Trophoblast cell (in vitro differentiated cells and primary cell): ENCODE measurements at regions not wholly inside any gene's neighbourhood (a gene's known extent, or its start where the extent isn't known, plus 50 kb on each side); places are given as distances from the start of the nearest gene placed in this dataset.

ENCODE experiments used
- DNase-seq, 2 donors: peaks; one replicate each; pipeline ENCODE4 v3.0.0-alpha.2; 2016
- H2AFZ ChIP-seq: 2 replicates; pipeline ENCODE4 v1.6.1; 2013; ENCODE audit warnings: low read length, moderate library complexity, mild to moderate bottlenecking; ENCODE audit not compliant: insufficient read depth, poor library complexity
- H2AK5ac ChIP-seq: 2 replicates; pipeline ENCODE4 v1.6.1; 2013; ENCODE audit warnings: mild to moderate bottlenecking, low read length
- H2BK120ac ChIP-seq: 2 replicates; pipeline ENCODE4 v1.6.1; 2013; ENCODE audit warnings: low read length, mild to moderate bottlenecking, moderate library complexity; ENCODE audit not compliant: insufficient read depth, poor library complexity
- H2BK12ac ChIP-seq: 2 replicates; pipeline ENCODE4 v1.6.1; 2013; ENCODE audit warnings: mild to moderate bottlenecking, low read length, moderate library complexity
- H2BK5ac ChIP-seq: 2 replicates; pipeline ENCODE4 v1.6.1; 2013; ENCODE audit warnings: low read length, low read depth, moderate library complexity, mild to moderate bottlenecking; ENCODE audit not compliant: poor library complexity
- H3K14ac ChIP-seq: 2 replicates; pipeline ENCODE4 v1.6.1; 2013; ENCODE audit warnings: mild to moderate bottlenecking, low read length
- H3K18ac ChIP-seq: 2 replicates; pipeline ENCODE4 v1.6.1; 2013; ENCODE audit warnings: mild to moderate bottlenecking, low read length
- H3K23ac ChIP-seq: 2 replicates; pipeline ENCODE4 v1.6.1; 2013; ENCODE audit warnings: low read length
- H3K27ac ChIP-seq: 2 replicates; pipeline ENCODE4 v1.5.1; 2013; ENCODE audit warnings: low read depth, mild to moderate bottlenecking, inconsistent platforms, low read length, moderate library complexity
- H3K27me3 ChIP-seq: 2 replicates; pipeline ENCODE4 v1.6.1; 2013; ENCODE audit warnings: inconsistent platforms, mild to moderate bottlenecking, low read length, moderate library complexity; ENCODE audit not compliant: insufficient read depth
- H3K36me3 ChIP-seq, 2 experiments: 1 replicate in 1 of 2; 2 replicates in 1 of 2; pipeline ENCODE4 v1.6.1; 2013; ENCODE audit warnings: low read length in 2 of 2, mild to moderate bottlenecking in 2 of 2, moderate library complexity in 1 of 2; ENCODE audit not compliant: insufficient read depth in 2 of 2, control insufficient read depth in 1 of 2
- H3K4ac ChIP-seq: 2 replicates; pipeline ENCODE4 v1.6.1; 2013; ENCODE audit warnings: low read depth, mild to moderate bottlenecking, low read length, moderate library complexity
- H3K4me1 ChIP-seq, 2 experiments: 1 replicate in 1 of 2; 2 replicates in 1 of 2; pipeline ENCODE4 v1.6.1; 2013; ENCODE audit warnings: low read length in 2 of 2, mild to moderate bottlenecking in 2 of 2, moderate library complexity in 1 of 2; ENCODE audit not compliant: insufficient read depth in 2 of 2, control insufficient read depth in 1 of 2
- H3K4me2 ChIP-seq: 2 replicates; pipeline ENCODE4 v1.6.1; 2013; ENCODE audit warnings: inconsistent platforms, mild to moderate bottlenecking, low read length, moderate library complexity
- H3K4me3 ChIP-seq: 2 replicates; pipeline ENCODE4 v1.5.1; 2013; ENCODE audit warnings: mild to moderate bottlenecking, low read depth, low read length, inconsistent platforms
- H3K79me1 ChIP-seq: one replicate; pipeline ENCODE4 v1.6.1; 2013; ENCODE audit warnings: low read length
- H3K79me2 ChIP-seq: 2 replicates; pipeline ENCODE4 v1.6.1; 2013; ENCODE audit warnings: low read length, mild to moderate bottlenecking; ENCODE audit not compliant: control insufficient read depth, insufficient read depth, poor library complexity
- H3K9ac ChIP-seq: 2 replicates; pipeline ENCODE4 v1.6.1; 2013; ENCODE audit warnings: mild to moderate bottlenecking, low read length
- H3K9me3 ChIP-seq: 2 replicates; pipeline ENCODE4 v1.6.1; 2013; ENCODE audit warnings: low read depth, mild to moderate bottlenecking, control low read depth, inconsistent platforms, low read length; ENCODE audit not compliant: insufficient read depth
- H4K12ac ChIP-seq: 2 replicates; pipeline ENCODE4 v1.6.1; 2013; ENCODE audit warnings: low read depth, mild to moderate bottlenecking, low read length, moderate library complexity
- H4K8ac ChIP-seq: 2 replicates; pipeline ENCODE4 v1.6.1; 2013; ENCODE audit warnings: low read depth, mild to moderate bottlenecking, low read length, moderate library complexity
- H4K91ac ChIP-seq: one replicate; pipeline ENCODE4 v1.6.1; 2013; ENCODE audit warnings: low read depth, mild to moderate bottlenecking, low read length, moderate library complexity
- WGBS: extraction: QIAGEN DNeasy Blood & Tissue Kit; methylation state at CpG from one replicate; pipeline ENCODE4 v1.1.7; 2013; ENCODE audit warnings: missing lambda C conversion rate; ENCODE audit not compliant: insufficient read length, insufficient coverage; ENCODE audit errors: extremely low coverage; 5-methylcytosine and 5-hydroxymethylcytosine counted together

DNA sequence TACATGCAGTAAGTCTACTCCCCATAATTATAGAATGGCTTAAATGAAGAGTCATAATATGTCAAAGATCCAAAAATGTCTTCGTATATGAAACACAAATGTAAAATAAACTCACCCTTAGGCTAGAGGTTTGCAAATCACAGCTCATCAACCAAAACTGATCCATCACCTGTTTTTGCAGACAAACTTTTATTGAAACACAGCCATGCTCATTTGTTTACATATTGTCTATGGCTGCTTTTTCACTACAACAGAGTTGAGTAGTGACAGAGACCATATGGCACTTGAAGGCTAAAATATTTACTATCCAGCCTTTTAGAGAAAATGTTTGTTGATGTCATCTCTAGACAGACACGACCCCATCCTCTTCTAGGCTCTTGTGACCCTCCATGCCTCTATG, 64.5 kb upstream of the GEMIN8 start:
- Histone ChIP-seq H3K79me2 (no peaks in the 10 kb centered on the region), H4K8ac (no peak overlapping the region), H3K4me1 (no peaks in the 10 kb centered on the region), H3K9me3 (no peaks in the 10 kb centered on the region), H3K27me3 (no peaks in the 10 kb centered on the region), H2AFZ (no peak overlapping the region), H2BK5ac (no peak overlapping the region), H4K12ac (no peak overlapping the region), H3K27ac (no peak overlapping the region), H3K36me3 (no peaks in the 10 kb centered on the region), H3K4me2 (no peak overlapping the region), H3K4ac (no peak overlapping the region), H3K18ac (no peak overlapping the region), H3K9ac (no peak overlapping the region), H3K4me3 (no peak overlapping the region), H2BK12ac (no peak overlapping the region), H4K91ac (no peak overlapping the region), H3K14ac (no peak overlapping the region), H2BK120ac (no peak overlapping the region), H3K79me1 (no peaks in the 10 kb centered on the region), H2AK5ac (no peak overlapping the region), H3K23ac (no peak overlapping the region)
- WGBS = no CpG with 5 or more reads among the region's 2 CpGs
- DNase-seq = no peak

DNA sequence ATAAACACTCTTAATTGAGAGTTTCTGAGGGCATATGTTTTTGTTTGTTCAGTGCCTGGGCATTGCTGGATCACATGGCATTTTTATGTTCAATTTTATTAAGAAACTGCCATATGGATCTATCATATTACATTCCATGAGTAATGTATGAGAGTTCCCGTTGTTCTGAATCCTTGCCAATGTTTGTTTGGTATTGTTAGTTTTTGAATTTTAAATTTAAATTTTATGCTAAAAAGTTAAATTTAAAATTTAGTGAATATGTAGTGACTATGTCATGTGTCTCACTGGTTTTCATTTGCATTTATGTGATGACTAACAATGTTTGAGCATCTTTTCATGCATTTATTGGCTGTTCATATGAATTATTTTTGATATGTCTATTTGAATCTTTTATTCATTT, 54.8 kb upstream of the GEMIN8 start:
- no peak overlapping the region for H3K4me3 ChIP-seq
- no peaks in the 10 kb centered on the region for H3K9me3 ChIP-seq
- no peak overlapping the region for H3K4ac ChIP-seq
- no peaks in the 10 kb centered on the region for H3K79me2 ChIP-seq
- H2BK120ac ChIP-seq = no peak overlapping the region
- no peak overlapping the region for H2BK5ac ChIP-seq
- no peaks in the 10 kb centered on the region for H3K4me1 ChIP-seq
- H2BK12ac ChIP-seq = no peak overlapping the region
- H3K27me3 ChIP-seq = no peaks in the 10 kb centered on the region
- no peak overlapping the region for H2AK5ac ChIP-seq
- H3K23ac ChIP-seq = no peak overlapping the region
- DNase-seq = no peak
- H4K12ac ChIP-seq = no peak overlapping the region
- H3K27ac ChIP-seq = no peak overlapping the region
- no peak overlapping the region for H4K91ac ChIP-seq
- H3K79me1 ChIP-seq = no peaks in the 10 kb centered on the region
- no peaks in the 10 kb centered on the region for H3K36me3 ChIP-seq
- H2AFZ ChIP-seq = no peak overlapping the region
- no peak overlapping the region for H3K9ac ChIP-seq
- WGBS = no CpG with 5 or more reads among the region's 1 CpG
- no peak overlapping the region for H3K4me2 ChIP-seq
- no peak overlapping the region for H4K8ac ChIP-seq
- no peak overlapping the region for H3K14ac ChIP-seq
- no peak overlapping the region for H3K18ac ChIP-seq

GRCh38 chrX:14083783-14084182, 54.1 kb upstream of the GEMIN8 start:
- DNase-seq = no peak
- H3K18ac ChIP-seq = no peak overlapping the region
- H3K27me3 ChIP-seq = no peaks in the 10 kb centered on the region
- no peak overlapping the region for H3K27ac ChIP-seq
- no peaks in the 10 kb centered on the region for H3K79me1 ChIP-seq
- H3K79me2 ChIP-seq = no peaks in the 10 kb centered on the region
- no peak overlapping the region for H3K4ac ChIP-seq
- H2BK12ac ChIP-seq = no peak overlapping the region
- H2BK5ac ChIP-seq = no peak overlapping the region
- H3K4me3 ChIP-seq = no peak overlapping the region
- no peak overlapping the region for H4K12ac ChIP-seq
- H3K4me2 ChIP-seq = no peak overlapping the region
- H3K14ac ChIP-seq = no peak overlapping the region
- H3K9me3 ChIP-seq = no peaks in the 10 kb centered on the region
- no peak overlapping the region for H2AFZ ChIP-seq
- H3K23ac ChIP-seq = no peak overlapping the region
- no peaks in the 10 kb centered on the region for H3K4me1 ChIP-seq
- no peaks in the 10 kb centered on the region for H3K36me3 ChIP-seq
- H2BK120ac ChIP-seq = no peak overlapping the region
- no peak overlapping the region for H2AK5ac ChIP-seq
- no peak overlapping the region for H3K9ac ChIP-seq
- no peak overlapping the region for H4K8ac ChIP-seq
- no peak overlapping the region for H4K91ac ChIP-seq

DNA sequence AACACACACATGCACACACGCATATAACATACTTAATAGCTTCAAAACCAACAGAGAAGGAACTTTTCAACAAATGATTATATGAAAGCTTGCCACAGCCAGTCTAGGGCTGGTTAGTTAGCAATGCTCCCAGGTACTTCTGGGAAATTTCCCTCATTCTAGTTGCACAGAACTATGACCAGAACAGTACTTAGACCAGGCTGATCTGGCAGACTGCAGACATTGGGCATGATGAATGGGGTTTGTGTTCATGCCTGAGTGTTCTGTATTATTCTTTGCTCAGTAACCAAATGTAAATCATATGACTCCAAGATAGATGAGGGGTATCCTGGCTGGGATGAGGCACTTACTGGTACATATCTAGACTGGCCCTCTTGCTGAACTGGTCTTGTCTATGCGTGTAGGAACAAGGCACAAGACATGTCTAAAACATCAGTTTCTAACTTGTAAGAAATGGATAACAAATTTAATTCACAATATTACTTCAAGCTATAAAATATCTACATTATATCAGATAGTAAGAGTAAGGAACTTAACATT, 50.3 kb upstream of the GEMIN8 start:
- WGBS = no CpG with 5 or more reads among the region's 2 CpGs
- Histone ChIP-seq H4K8ac (no peak overlapping the region), H4K91ac (no peak overlapping the region), H3K27ac (no peak overlapping the region), H3K18ac (no peak overlapping the region), H3K79me2 (no peaks in the 10 kb centered on the region), H3K4ac (no peak overlapping the region), H3K14ac (no peak overlapping the region), H2BK5ac (no peak overlapping the region), H3K9ac (no peak overlapping the region), H3K36me3 (no peaks in the 10 kb centered on the region), H2BK120ac (no peak overlapping the region), H2AFZ (no peak overlapping the region), H3K9me3 (no peaks in the 10 kb centered on the region), H2AK5ac (no peak overlapping the region), H3K79me1 (no peaks in the 10 kb centered on the region), H3K4me3 (no peak overlapping the region), H3K27me3 (no peaks in the 10 kb centered on the region), H3K23ac (no peak overlapping the region), H4K12ac (no peak overlapping the region), H3K4me2 (no peak overlapping the region), H2BK12ac (no peak overlapping the region), H3K4me1 (no peaks in the 10 kb centered on the region)
- DNase-seq = no peak
